H1 (cell line): ENCODE measurements at regions not wholly inside any gene's neighbourhood (a gene's known extent, or its start where the extent isn't known, plus 50 kb on each side); places are given as distances from the start of the nearest gene placed in this dataset.

ENCODE experiments used
- BACH1 ChIP-seq: IDR thresholded peaks from 2 replicates; pipeline ENCODE4 v1.6.1; 2012; ENCODE audit warnings: low read length, improper control_type of control experiment
- CTBP2 ChIP-seq: IDR thresholded peaks from 2 replicates; pipeline ENCODE4 v1.7.0; 2011; ENCODE audit warnings: borderline replicate concordance, mild to moderate bottlenecking, moderate library complexity, mixed read lengths, low read length; ENCODE audit not compliant: insufficient read depth, insufficient read length

- TF ChIP-seq CTBP2 (no peak), BACH1 (no peak)
These were observed 201.7 kb upstream of the CWC22 start (continued) for GRCh38 chr2:180208841-180209240.
